Esophagus muscularis mucosa (tissue), 4 donors: ENCODE measurements at regions not wholly inside any gene's neighbourhood (a gene's known extent, or its start where the extent isn't known, plus 50 kb on each side); places are given as distances from the start of the nearest gene placed in this dataset.

ENCODE experiments used
- DNase-seq: peaks from one replicate; pipeline ENCODE4 v3.0.0-alpha.2; 2017; ENCODE audit errors: extremely low spot score
- H3K27ac ChIP-seq, 4 donors: fragments of 200-600 bp; sonication (generic); replicated peaks in 1 of 4; 1 replicate in 3 of 4; 2 replicates in 1 of 4; pipeline ENCODE4 v1.5.1; 2016 to 2019; ENCODE audit warnings: mild to moderate bottlenecking in 1 of 4
- H3K27me3 ChIP-seq, 4 donors: fragments of 200-600 bp; sonication (generic); one replicate each; pipeline versions ENCODE4 v1.5.1 to v1.6.0; 2016 to 2019
- H3K36me3 ChIP-seq, 4 donors: fragments of 200-600 bp; sonication (generic); one replicate each; pipeline ENCODE4 v1.5.1; 2016 to 2019
- H3K4me1 ChIP-seq, 4 donors: fragments of 200-600 bp; sonication (generic); one replicate each; pipeline ENCODE4 v1.5.1; 2016 to 2019
- H3K4me3 ChIP-seq, 4 donors: fragments of 200-600 bp; sonication (generic); 1 replicate in 2 of 4; 2 replicates in 2 of 4; pipeline ENCODE4 v1.5.1; 2016 to 2019; ENCODE audit warnings: mild to moderate bottlenecking in 4 of 4, moderate library complexity in 1 of 4
- H3K9me3 ChIP-seq, 4 donors: fragments of 200-600 bp; sonication (generic); 1 replicate in 3 of 4; 2 replicates in 1 of 4; pipeline ENCODE4 v1.5.1; 2016 to 2019
- CTCF ChIP-seq, 3 experiments: fragments of 200-600 bp in 2 of 3; fragments of 450-650 bp in 1 of 3; sonication (generic) in 2 of 3; IDR thresholded peaks; one replicate each; pipeline ENCODE4 v1.5.1; 2017 to 2019; ENCODE audit warnings: antibody characterized with exemption in 3 of 3, mild to moderate bottlenecking in 2 of 3, moderate library complexity in 1 of 3
- EP300 ChIP-seq: sonication (generic); formaldehyde crosslinking; IDR thresholded peaks from one replicate; pipeline ENCODE4 v1.6.1; 2017; ENCODE audit warnings: antibody characterized with exemption
- POLR2A ChIP-seq: fragments of 450-650 bp; IDR thresholded peaks from one replicate; pipeline ENCODE4 v1.6.1; 2017; ENCODE audit warnings: antibody characterized with exemption, moderate library complexity, mild to moderate bottlenecking, low read depth
- POLR2AphosphoS5 ChIP-seq, 2 donors: sonication (generic); formaldehyde crosslinking; IDR thresholded peaks; one replicate each; pipeline ENCODE4 v1.6.1; 2017; ENCODE audit warnings: antibody characterized with exemption in 2 of 2
- WGBS: methylation state at CpG from one replicate; pipeline ENCODE4 v1.1.5; 2018; 5-methylcytosine and 5-hydroxymethylcytosine counted together
- intact Hi-C: fragments of 100-400 bp; cut with DNase I; formaldehyde crosslinking; loops from one replicate; pipeline ENCODE4 v1.15.1; 2023

- Histone ChIP-seq H3K4me1 (peaks cover 5 to 28% (median 16%) of the 10 kb centered on the region in 4 donors), H3K9me3 (no peaks in the 10 kb centered on the region), H3K36me3 (no peaks in the 10 kb centered on the region), H3K27ac (no peak overlapping the region), H3K4me3 (no peak overlapping the region), H3K27me3 (no peaks in the 10 kb centered on the region)
- TF ChIP-seq POLR2A (no peak), CTCF (IDR thresholded peaks at IDR 0.05) (no peak), EP300 (no peak), POLR2AphosphoS5 (IDR thresholded peaks at IDR 0.05) (no peak)
- DNase-seq: no peak
- intact Hi-C loops: no loop called here
- WGBS: 95% methylated on average over 4 of the region's 4 CpGs
Measured at GRCh38 chr5:40381016-40381415, 298.7 kb upstream of the PTGER4 start.

GRCh38 chr5:40378396-40379177, 301.1 kb upstream of the PTGER4 start:
- no peak for TF ChIP-seq POLR2A
- no peak for TF ChIP-seq EP300
- TF ChIP-seq POLR2AphosphoS5 (IDR thresholded peaks at IDR 0.05): no peak
- TF ChIP-seq CTCF (IDR thresholded peaks at IDR 0.05): no peak
- Histone ChIP-seq H3K27me3 (no peaks in the 10 kb centered on the region), H3K4me1 (peaks cover 0 to 4% (median 3%) of the 10 kb centered on the region in 4 donors), H3K27ac (no peak overlapping the region), H3K9me3 (no peaks in the 10 kb centered on the region), H3K36me3 (no peaks in the 10 kb centered on the region), H3K4me3 (no peak overlapping the region)
- DNase-seq: no peak
- intact Hi-C loops: no loop called here
- 81% methylated on average over 6 of the region's 6 CpGs for WGBS

GRCh38 chr5:40376566-40376965, 303.1 kb upstream of the PTGER4 start:
- TF ChIP-seq POLR2AphosphoS5 (IDR thresholded peaks at IDR 0.05): no peak
- no peak for TF ChIP-seq POLR2A
- TF ChIP-seq EP300: no peak
- no peak for TF ChIP-seq CTCF (IDR thresholded peaks at IDR 0.05)
- WGBS: 83% methylated on average over 1 of the region's 1 CpG

GRCh38 chr5:40374853-40375252, 304.9 kb upstream of the PTGER4 start:
- H3K27ac ChIP-seq: no peak overlapping the region
- no peaks in the 10 kb centered on the region for H3K27me3 ChIP-seq
- H3K36me3 ChIP-seq: no peaks in the 10 kb centered on the region
- intact Hi-C loops: no loop called here
- DNase-seq: no peak
- TF ChIP-seq EP300 (no peak), CTCF (IDR thresholded peaks at IDR 0.05) (no peak), POLR2A (no peak), POLR2AphosphoS5 (IDR thresholded peaks at IDR 0.05) (no peak)
- WGBS: 81% methylated on average over 6 of the region's 6 CpGs
- H3K9me3 ChIP-seq: no peaks in the 10 kb centered on the region
- no peak overlapping the region for H3K4me3 ChIP-seq
- no peaks in the 10 kb centered on the region for H3K4me1 ChIP-seq

More at GRCh38 chr5:40376566-40376965, 303.1 kb upstream of the PTGER4 start:
- Histone ChIP-seq H3K4me1 (no peaks in the 10 kb centered on the region), H3K27me3 (no peaks in the 10 kb centered on the region), H3K4me3 (no peak overlapping the region), H3K27ac (no peak overlapping the region), H3K36me3 (no peaks in the 10 kb centered on the region), H3K9me3 (no peaks in the 10 kb centered on the region)
- no peak for DNase-seq
- intact Hi-C loops: no loop called here

GRCh38 chr5:40368200-40368599, 311.5 kb upstream of the PTGER4 start:
- intact Hi-C loops: no loop called here
- no peak for DNase-seq
- WGBS: 89% methylated on average over 5 of the region's 5 CpGs
- no peaks in the 10 kb centered on the region for H3K9me3 ChIP-seq
- H3K27ac ChIP-seq: no peak overlapping the region
- H3K4me1 ChIP-seq: no peaks in the 10 kb centered on the region
- TF ChIP-seq POLR2A (no peak), EP300 (no peak), POLR2AphosphoS5 (IDR thresholded peaks at IDR 0.05) (no peak), CTCF (IDR thresholded peaks at IDR 0.05) (no peak)
- H3K27me3 ChIP-seq: no peaks in the 10 kb centered on the region
- no peak overlapping the region for H3K4me3 ChIP-seq
- H3K36me3 ChIP-seq: no peaks in the 10 kb centered on the region
